WERI-Rb-1 (cell line): ENCODE measurements at regions not wholly inside any gene's neighbourhood (a gene's known extent, or its start where the extent isn't known, plus 50 kb on each side); places are given as distances from the start of the nearest gene placed in this dataset.
A peak's percentile ranks its signal among the peaks of the same experiment; 100 is the strongest.

Source experiments
- DNase-seq: peaks from one replicate; pipeline ENCODE4 v3.0.0-alpha.2; 2020
- H3K27ac ChIP-seq: fragments of 250-450 bp; sonication (Bioruptor Pico); 2 replicates; pipeline ENCODE4 v1.5.1; 2020; ENCODE audit warnings: mild to moderate bottlenecking, moderate library complexity
- H3K27me3 ChIP-seq: fragments of 250-450 bp; sonication (Bioruptor Pico); 2 replicates; pipeline ENCODE4 v1.5.1; 2021; ENCODE audit warnings: mild to moderate bottlenecking, low read depth, moderate library complexity; ENCODE audit not compliant: insufficient read depth, severe bottlenecking
- H3K36me3 ChIP-seq: fragments of 250-450 bp; sonication (Bioruptor Pico); 2 replicates; pipeline ENCODE4 v1.5.1; 2020; ENCODE audit warnings: mild to moderate bottlenecking, moderate library complexity
- H3K4me3 ChIP-seq: 2 replicates; pipeline ENCODE4 v1.5.1; 2011; ENCODE audit warnings: low read depth, mild to moderate bottlenecking, control low read depth, low read length
- H3K9me3 ChIP-seq: fragments of 250-450 bp; sonication (Bioruptor Pico); 2 replicates; pipeline ENCODE4 v1.5.1; 2021; ENCODE audit warnings: mild to moderate bottlenecking, moderate library complexity; ENCODE audit not compliant: severe bottlenecking
- CTCF ChIP-seq: IDR thresholded peaks from 2 replicates; pipeline ENCODE4 v1.5.1; 2011; ENCODE audit warnings: low read depth, mild to moderate bottlenecking, control low read depth, inconsistent platforms, low read length

- TF ChIP-seq CTCF: no peak
- no peaks in the 10 kb centered on the region for H3K27me3 ChIP-seq
- H3K27ac ChIP-seq: no peak overlapping the region
- DNase-seq: no peak
- H3K9me3 ChIP-seq: no peaks in the 10 kb centered on the region
- no peak overlapping the region for H3K4me3 ChIP-seq
- H3K36me3 ChIP-seq: no peaks in the 10 kb centered on the region
Measured at GRCh38 chr3:72093992-72094334, 309.0 kb upstream of the PROK2 start.

- no peak overlapping the region for H3K4me3 ChIP-seq
- DNase-seq: no peak
- H3K27ac ChIP-seq: no peak overlapping the region
- no peaks in the 10 kb centered on the region for H3K9me3 ChIP-seq
- no peak for TF ChIP-seq CTCF
- no peaks in the 10 kb centered on the region for H3K27me3 ChIP-seq
- H3K36me3 ChIP-seq: no peaks in the 10 kb centered on the region
Measured at GRCh38 chr3:72093270-72093991, 308.5 kb upstream of the PROK2 start.

GRCh38 chr3:72092778-72093177, 307.8 kb upstream of the PROK2 start:
- H3K27ac ChIP-seq: no peak overlapping the region
- H3K27me3 ChIP-seq: no peaks in the 10 kb centered on the region
- no peaks in the 10 kb centered on the region for H3K36me3 ChIP-seq
- no peaks in the 10 kb centered on the region for H3K9me3 ChIP-seq
- TF ChIP-seq CTCF: no peak
- H3K4me3 ChIP-seq: no peak overlapping the region
- DNase-seq: no peak

- H3K36me3 ChIP-seq: no peaks in the 10 kb centered on the region
- H3K27ac ChIP-seq: no peak overlapping the region
- H3K4me3 ChIP-seq: no peak overlapping the region
- no peaks in the 10 kb centered on the region for H3K27me3 ChIP-seq
- H3K9me3 ChIP-seq: no peaks in the 10 kb centered on the region
- TF ChIP-seq CTCF: peak; percentile 43; the same call in 1 of the 2 replicates
- DNase-seq: peak; percentile 23
Measured at GRCh38 chr3:72088486-72089025, 303.6 kb upstream of the PROK2 start.

GRCh38 chr3:72087420-72087819, 302.5 kb upstream of the PROK2 start:
- H3K4me3 ChIP-seq: no peak overlapping the region
- H3K27ac ChIP-seq: no peak overlapping the region
- H3K9me3 ChIP-seq: no peaks in the 10 kb centered on the region
- no peak for TF ChIP-seq CTCF
- no peaks in the 10 kb centered on the region for H3K27me3 ChIP-seq
- H3K36me3 ChIP-seq: no peaks in the 10 kb centered on the region
- DNase-seq: no peak

GRCh38 chr3:72086743-72087087, 301.8 kb upstream of the PROK2 start:
- Histone ChIP-seq H3K9me3 (no peaks in the 10 kb centered on the region), H3K27ac (no peak overlapping the region), H3K4me3 (no peak overlapping the region), H3K36me3 (no peaks in the 10 kb centered on the region), H3K27me3 (no peaks in the 10 kb centered on the region)
- no peak for TF ChIP-seq CTCF
- no peak for DNase-seq
